ENCODE measurements at regions not wholly inside any gene's neighbourhood (a gene's known extent, or its start where the extent isn't known, plus 50 kb on each side); places are given as distances from the start of the nearest gene placed in this dataset.

DNA sequence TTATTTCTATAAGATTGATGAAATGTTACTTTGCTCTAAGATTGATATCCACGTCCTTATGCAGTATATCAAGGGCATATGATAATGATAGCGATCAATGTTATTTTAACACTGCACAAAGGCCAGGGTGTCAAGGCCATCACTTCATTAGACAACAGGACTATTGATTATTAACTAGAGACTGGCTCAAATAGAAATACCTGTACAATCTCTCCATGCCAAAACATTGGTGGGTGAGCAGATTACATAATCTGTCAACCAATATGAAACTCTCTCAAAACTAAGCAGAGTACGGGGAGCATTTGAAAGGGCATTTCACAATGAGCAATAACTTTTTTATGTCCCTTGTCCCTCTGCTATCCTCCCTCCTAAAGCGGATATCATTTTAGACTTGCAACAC is 566.5 kb upstream of the PKN2 start:
- TF ChIP-seq, protein P1, sequence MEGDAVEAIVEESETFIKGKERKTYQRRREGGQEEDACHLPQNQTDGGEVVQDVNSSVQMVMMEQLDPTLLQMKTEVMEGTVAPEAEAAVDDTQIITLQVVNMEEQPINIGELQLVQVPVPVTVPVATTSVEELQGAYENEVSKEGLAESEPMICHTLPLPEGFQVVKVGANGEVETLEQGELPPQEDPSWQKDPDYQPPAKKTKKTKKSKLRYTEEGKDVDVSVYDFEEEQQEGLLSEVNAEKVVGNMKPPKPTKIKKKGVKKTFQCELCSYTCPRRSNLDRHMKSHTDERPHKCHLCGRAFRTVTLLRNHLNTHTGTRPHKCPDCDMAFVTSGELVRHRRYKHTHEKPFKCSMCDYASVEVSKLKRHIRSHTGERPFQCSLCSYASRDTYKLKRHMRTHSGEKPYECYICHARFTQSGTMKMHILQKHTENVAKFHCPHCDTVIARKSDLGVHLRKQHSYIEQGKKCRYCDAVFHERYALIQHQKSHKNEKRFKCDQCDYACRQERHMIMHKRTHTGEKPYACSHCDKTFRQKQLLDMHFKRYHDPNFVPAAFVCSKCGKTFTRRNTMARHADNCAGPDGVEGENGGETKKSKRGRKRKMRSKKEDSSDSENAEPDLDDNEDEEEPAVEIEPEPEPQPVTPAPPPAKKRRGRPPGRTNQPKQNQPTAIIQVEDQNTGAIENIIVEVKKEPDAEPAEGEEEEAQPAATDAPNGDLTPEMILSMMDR (IDR thresholded peaks at IDR 0.05), result no peak
- TF ChIP-seq POLR2A (IDR thresholded peaks at IDR 0.05), result no peak

All from body of pancreas (tissue), 4 donors.